Activated T-cell treated with anti-CD3 and anti-CD28 coated beads, Interleukin-2, amount 50 U/mL, for 72 hours (primary cell): ENCODE measurements at regions not wholly inside any gene's neighbourhood (a gene's known extent, or its start where the extent isn't known, plus 50 kb on each side); places are given as distances from the start of the nearest gene placed in this dataset.
A peak's percentile ranks its signal among the peaks of the same experiment; 100 is the strongest.
"Not testable (repeated sequence)": the region's sequence is repeated elsewhere in the genome, so short reads cannot be mapped to it uniquely, and the experiment has no call there.

ENCODE experiments used
- ATAC-seq, 2 donors: fragments of 150-1000 bp; cut with Tn5 transposase; replicated peaks in 1 of 2; 2 replicates each; pipeline ENCODE4 v1.10.0; 2021; ENCODE audit warnings: moderate library complexity in 2 of 2, mild to moderate bottlenecking in 1 of 2
- DNase-seq, 2 donors: peaks; one replicate each; pipeline ENCODE4 v3.0.0; 2021 to 2022; ENCODE audit warnings: mixed read lengths in 1 of 2
- H3K27ac Mint-ChIP-seq: one replicate; pipeline ENCODE4 v1.8.0; 2022; ENCODE audit warnings: mild to moderate bottlenecking, moderate library complexity, mixed read lengths
- H3K27me3 Mint-ChIP-seq: one replicate; pipeline ENCODE4 v1.8.0; 2022; ENCODE audit warnings: low read depth, mixed read lengths
- H3K36me3 Mint-ChIP-seq, 2 donors: one replicate each; pipeline ENCODE4 v1.8.0; 2022; ENCODE audit warnings: mixed read lengths in 2 of 2, mild to moderate bottlenecking in 1 of 2; ENCODE audit not compliant: insufficient read depth in 2 of 2
- H3K4me1 Mint-ChIP-seq: one replicate; pipeline ENCODE4 v1.8.0; 2022; ENCODE audit warnings: low read depth, mixed read lengths
- H3K4me3 Mint-ChIP-seq, 2 donors: one replicate each; pipeline ENCODE4 v1.8.0; 2022; ENCODE audit warnings: mild to moderate bottlenecking in 2 of 2, mixed read lengths in 2 of 2, moderate library complexity in 2 of 2
- H3K9me3 Mint-ChIP-seq, 2 donors: one replicate each; pipeline ENCODE4 v1.8.0; 2022; ENCODE audit warnings: mixed read lengths in 2 of 2

GRCh38 chr16:25596194-25596593 lies 95.6 kb upstream of the HS3ST4 start:
- Mint-ChIP-seq H3K27me3 (no peaks in the 10 kb centered on the region), H3K4me3 (no peak overlapping the region), H3K27ac (no peak overlapping the region), H3K36me3 (no peaks in the 10 kb centered on the region), H3K4me1 (no peaks in the 10 kb centered on the region), H3K9me3 (peaks cover 0 to 2% of the 10 kb centered on the region in 2 donors)
- DNase-seq (no peak), ATAC-seq (no peak)

- Mint-ChIP-seq H3K36me3 (no peaks in the 10 kb centered on the region), H3K27me3 (no peaks in the 10 kb centered on the region), H3K4me3 (no peak overlapping the region), H3K4me1 (no peaks in the 10 kb centered on the region), H3K9me3 (peaks cover 0 to 2% of the 10 kb centered on the region in 2 donors), H3K27ac (no peak overlapping the region)
- no peak for ATAC-seq
- no peak for DNase-seq
Measured at GRCh38 chr16:25593260-25593659, 98.5 kb upstream of the HS3ST4 start.

DNA sequence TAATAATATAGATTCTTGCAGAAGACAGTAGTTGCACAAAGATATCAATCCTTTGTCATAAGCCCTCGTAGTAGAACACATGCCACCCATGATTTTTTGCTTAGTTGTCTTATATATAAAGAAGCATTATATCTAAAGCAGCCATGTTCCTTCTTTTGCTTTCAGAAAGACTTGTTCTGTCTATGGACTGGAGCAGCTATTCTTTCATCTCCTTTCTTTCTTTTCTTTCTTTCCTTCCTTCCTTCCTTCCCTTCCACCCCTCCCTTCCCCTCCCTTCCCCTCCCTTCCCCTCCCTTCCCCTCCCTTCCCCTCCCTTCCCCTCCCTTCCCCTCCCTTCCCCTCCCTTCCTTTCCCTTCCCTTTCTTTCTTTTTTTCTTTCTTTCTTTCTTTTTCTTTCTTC lies 104.0 kb upstream of the HS3ST4 start:
- Mint-ChIP-seq H3K36me3 (no peaks in the 10 kb centered on the region), H3K9me3 (no peaks in the 10 kb centered on the region), H3K27me3 (no peaks in the 10 kb centered on the region), H3K4me1 (no peaks in the 10 kb centered on the region), H3K4me3 (no peak overlapping the region), H3K27ac (no peak overlapping the region)
- DNase-seq (no peak), ATAC-seq (no peak)

DNA sequence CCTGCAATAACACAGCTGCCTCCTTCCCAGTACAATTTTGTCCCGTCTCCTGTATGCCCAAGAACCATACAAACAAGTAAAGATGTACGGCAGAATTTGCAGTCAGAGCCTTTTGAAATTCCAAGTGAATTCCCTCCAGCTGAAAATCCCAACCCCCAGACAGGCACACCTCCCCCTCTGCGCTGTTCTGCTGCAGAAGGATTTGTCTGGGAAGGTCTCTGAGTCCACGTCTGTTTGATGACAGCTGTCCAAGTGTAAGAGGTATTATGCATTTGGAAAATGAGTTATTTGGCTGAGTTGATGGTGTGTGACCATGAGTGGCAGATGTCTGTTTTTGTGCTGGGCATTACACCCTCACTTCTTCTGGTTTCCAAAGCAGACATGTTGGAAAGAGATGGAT lies 104.9 kb upstream of the HS3ST4 start:
- H3K27ac Mint-ChIP-seq: no peak overlapping the region
- H3K9me3 Mint-ChIP-seq: no peaks in the 10 kb centered on the region
- DNase-seq (no peak), ATAC-seq (no peak)
- H3K27me3 Mint-ChIP-seq: no peaks in the 10 kb centered on the region
- no peak overlapping the region for H3K4me3 Mint-ChIP-seq
- H3K36me3 Mint-ChIP-seq: no peaks in the 10 kb centered on the region
- H3K4me1 Mint-ChIP-seq: no peaks in the 10 kb centered on the region

DNA sequence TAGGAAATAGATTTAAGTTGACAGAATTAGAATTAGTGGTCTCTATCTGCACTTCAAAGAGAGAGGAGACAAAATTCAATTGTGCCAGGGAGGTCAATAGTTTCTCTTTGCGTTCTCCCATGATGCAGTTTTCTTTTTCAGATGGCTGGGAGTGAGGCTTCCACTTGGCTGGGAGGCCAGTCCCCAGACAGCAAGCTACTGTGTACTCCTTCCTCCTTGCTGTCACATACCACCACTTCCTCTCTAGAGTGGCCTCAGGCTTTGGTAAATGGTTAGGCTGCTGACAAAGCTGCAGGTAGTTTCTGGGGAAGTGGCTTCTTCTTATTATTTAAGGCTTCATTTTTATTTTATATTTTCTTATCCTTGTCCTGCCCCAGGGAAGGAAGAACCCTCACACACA lies 106.2 kb upstream of the HS3ST4 start:
- ATAC-seq (no peak), DNase-seq (no peak)
- Mint-ChIP-seq H3K9me3 (no peaks in the 10 kb centered on the region), H3K27ac (no peak overlapping the region), H3K4me3 (no peak overlapping the region), H3K36me3 (no peaks in the 10 kb centered on the region), H3K4me1 (no peaks in the 10 kb centered on the region), H3K27me3 (no peaks in the 10 kb centered on the region)

- Mint-ChIP-seq H3K27me3 (no peaks in the 10 kb centered on the region), H3K36me3 (no peaks in the 10 kb centered on the region), H3K9me3 (no peaks in the 10 kb centered on the region), H3K4me3 (no peak overlapping the region), H3K27ac (no peak overlapping the region), H3K4me1 (no peaks in the 10 kb centered on the region)
- no peak for DNase-seq
- no peak for ATAC-seq
Measured at GRCh38 chr16:25580041-25580440, 111.7 kb upstream of the HS3ST4 start.

- Mint-ChIP-seq H3K27me3 (no peaks in the 10 kb centered on the region), H3K27ac (peak overlapping the region; percentile 46), H3K4me1 (no peaks in the 10 kb centered on the region), H3K9me3 (peaks cover 0 to 2% of the 10 kb centered on the region in 2 donors), H3K4me3 (no peak overlapping the region), H3K36me3 (no peaks in the 10 kb centered on the region)
- DNase-seq (no peak), ATAC-seq (no peak)
Measured at GRCh38 chr16:25575363-25575762, 116.4 kb upstream of the HS3ST4 start.

- Mint-ChIP-seq H3K4me1 (no peaks in the 10 kb centered on the region), H3K36me3 (no peaks in the 10 kb centered on the region), H3K27ac (no peak overlapping the region), H3K9me3 (peaks cover 0 to 2% of the 10 kb centered on the region in 2 donors), H3K4me3 (no peak overlapping the region), H3K27me3 (no peaks in the 10 kb centered on the region)
- DNase-seq (no peak), ATAC-seq (no peak)
Measured at GRCh38 chr16:25571712-25572111, 120.0 kb upstream of the HS3ST4 start.

DNA sequence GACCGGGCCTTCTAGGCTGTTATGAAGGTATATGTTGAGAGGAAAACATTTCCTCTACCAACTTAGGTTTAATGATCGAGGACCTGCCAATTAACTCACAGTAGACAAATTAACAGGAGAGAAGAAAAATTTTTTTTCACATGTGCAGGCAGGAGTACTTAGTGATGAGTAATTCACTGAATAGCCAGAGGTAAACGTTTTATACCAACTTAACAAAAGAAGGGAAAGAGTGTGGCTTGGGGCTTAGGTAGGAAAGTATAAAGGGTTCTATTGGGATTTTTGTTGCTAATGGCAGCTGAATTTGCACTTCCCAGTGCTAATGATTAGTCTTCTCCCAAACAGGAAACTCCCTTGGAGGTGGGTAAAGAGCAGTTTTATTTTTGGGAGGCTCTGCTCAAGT lies 121.6 kb upstream of the HS3ST4 start:
- ATAC-seq (no peak), DNase-seq (no peak)
- peaks cover 4% of the 10 kb centered on the region for H3K27me3 Mint-ChIP-seq
- H3K9me3 Mint-ChIP-seq: peaks cover 0 to 2% of the 10 kb centered on the region in 2 donors
- H3K27ac Mint-ChIP-seq: no peak overlapping the region
- no peaks in the 10 kb centered on the region for H3K36me3 Mint-ChIP-seq
- no peaks in the 10 kb centered on the region for H3K4me1 Mint-ChIP-seq
- H3K4me3 Mint-ChIP-seq: no peak overlapping the region

DNA sequence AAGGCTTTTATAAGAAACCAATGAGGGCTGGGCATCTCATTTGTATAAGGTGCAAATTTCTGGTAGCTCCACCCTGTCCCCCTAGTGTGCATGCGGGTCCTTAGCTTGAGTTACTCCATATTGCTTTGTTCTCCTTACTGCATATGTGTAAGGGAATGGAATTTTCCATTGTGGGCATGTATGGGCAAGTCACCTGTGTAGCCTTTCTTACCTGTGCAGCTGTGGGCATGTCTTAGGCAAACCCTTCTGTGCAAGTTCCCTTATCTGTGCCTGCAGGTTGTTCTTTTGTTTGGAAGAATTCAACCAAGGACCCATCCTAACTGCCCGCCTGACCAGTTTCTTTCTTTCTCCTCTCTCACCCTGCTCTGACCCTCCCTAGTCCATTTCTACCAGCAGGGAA lies 122.8 kb upstream of the HS3ST4 start:
- Mint-ChIP-seq H3K27me3 (peaks cover 6% of the 10 kb centered on the region), H3K4me3 (no peak overlapping the region)
- no peak for ATAC-seq

GRCh38 chr16:25566183-25566582 lies 125.6 kb upstream of the HS3ST4 start:
- peaks cover under 1 to 6% of the 10 kb centered on the region in 2 donors for H3K9me3 Mint-ChIP-seq
- H3K27me3 Mint-ChIP-seq: peaks cover 6% of the 10 kb centered on the region
- H3K27ac Mint-ChIP-seq: no peak overlapping the region
- DNase-seq (no peak), ATAC-seq (no peak)
- no peaks in the 10 kb centered on the region for H3K4me1 Mint-ChIP-seq
- no peaks in the 10 kb centered on the region for H3K36me3 Mint-ChIP-seq
- no peak overlapping the region for H3K4me3 Mint-ChIP-seq

More for the DNA sequence above, 122.8 kb upstream of the HS3ST4 start:
- H3K9me3 Mint-ChIP-seq: peaks cover 0 to 2% of the 10 kb centered on the region in 2 donors
- no peak overlapping the region for H3K27ac Mint-ChIP-seq
- H3K36me3 Mint-ChIP-seq: no peaks in the 10 kb centered on the region
- H3K4me1 Mint-ChIP-seq: no peaks in the 10 kb centered on the region
- no peak for DNase-seq

DNA sequence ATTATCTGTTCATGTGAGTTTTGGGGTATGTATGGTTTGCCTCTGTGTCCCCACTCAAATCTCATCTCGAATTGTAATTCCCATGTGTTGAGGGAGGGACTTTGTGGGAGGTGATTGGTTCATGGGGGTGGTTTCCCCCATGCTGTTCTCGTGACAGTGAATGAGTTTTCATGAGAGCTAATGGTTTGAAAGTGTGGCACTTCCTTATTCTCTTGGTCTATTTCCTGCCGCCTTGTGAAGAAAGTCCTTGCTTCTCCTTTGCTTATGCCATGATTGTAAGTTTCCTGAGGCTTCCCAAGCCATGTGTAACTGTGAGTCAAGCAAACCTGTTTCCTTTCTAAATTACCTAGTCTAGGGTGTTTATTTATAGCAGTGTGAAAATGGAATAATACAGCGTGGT lies 128.1 kb upstream of the HS3ST4 start:
- Mint-ChIP-seq H3K27me3 (peaks cover 6% of the 10 kb centered on the region), H3K9me3 (peaks cover 8 to 12% of the 10 kb centered on the region in 2 donors), H3K36me3 (peaks cover 0 to 1% of the 10 kb centered on the region in 2 donors), H3K27ac (no peak overlapping the region), H3K4me1 (no peaks in the 10 kb centered on the region), H3K4me3 (no peak overlapping the region)
- no peak for DNase-seq
- ATAC-seq: no peak

GRCh38 chr16:25561723-25562122 lies 130.0 kb upstream of the HS3ST4 start:
- not testable (repeated sequence) for H3K36me3 Mint-ChIP-seq, H3K27me3 Mint-ChIP-seq, ATAC-seq, DNase-seq, H3K4me3 Mint-ChIP-seq, H3K4me1 Mint-ChIP-seq, H3K27ac Mint-ChIP-seq
- H3K9me3 Mint-ChIP-seq: peaks cover 8 to 16% of the 10 kb centered on the region in 2 donors

GRCh38 chr16:25556968-25557312 lies 134.8 kb upstream of the HS3ST4 start:
- not testable (repeated sequence) for H3K4me3 Mint-ChIP-seq
- H3K27me3 Mint-ChIP-seq: peaks cover 16% of the 10 kb centered on the region

More at GRCh38 chr16:25556968-25557312, 134.8 kb upstream of the HS3ST4 start:
- peaks cover 11 to 15% of the 10 kb centered on the region in 2 donors for H3K9me3 Mint-ChIP-seq
- H3K4me1 Mint-ChIP-seq, DNase-seq, H3K36me3 Mint-ChIP-seq, ATAC-seq, H3K27ac Mint-ChIP-seq: not testable (repeated sequence)
